Stomach (tissue), 8 donors: ENCODE measurements at regions not wholly inside any gene's neighbourhood (a gene's known extent, or its start where the extent isn't known, plus 50 kb on each side); places are given as distances from the start of the nearest gene placed in this dataset.

ENCODE experiments used
- DNase-seq, 2 donors: peaks; one replicate each; pipeline versions ENCODE4 v3.0.0 to v3.0.0-alpha.2; 2013 to 2019
- H3K27ac ChIP-seq, 5 donors: fragments of 200-600 bp in 4 of 5; sonication (generic) in 4 of 5; one replicate each; pipeline ENCODE4 v1.5.1; 2013 to 2019; ENCODE audit warnings: mild to moderate bottlenecking in 1 of 5, moderate library complexity in 1 of 5
- H3K27me3 ChIP-seq, 3 donors: fragments of 200-600 bp; sonication (generic); one replicate each; pipeline ENCODE4 v1.5.1; 2017 to 2019; ENCODE audit warnings: mixed run types in 1 of 3
- H3K36me3 ChIP-seq, 4 donors: fragments of 200-600 bp; sonication (generic); 1 replicate in 3 of 4; 2 replicates in 1 of 4; pipeline ENCODE4 v1.5.1; 2016 to 2019
- H3K4me1 ChIP-seq, 4 donors: fragments of 200-600 bp; sonication (generic); one replicate each; pipeline ENCODE4 v1.5.1; 2016 to 2019
- H3K4me3 ChIP-seq, 4 donors: fragments of 200-600 bp; sonication (generic) in 3 of 4; one replicate each; pipeline ENCODE4 v1.5.1; 2016 to 2019; ENCODE audit warnings: mild to moderate bottlenecking in 1 of 4
- H3K9me3 ChIP-seq, 4 donors: fragments of 200-600 bp; sonication (generic); one replicate each; pipeline ENCODE4 v1.5.1; 2016 to 2019
- EP300 ChIP-seq: sonication (generic); formaldehyde crosslinking; IDR thresholded peaks from one replicate; pipeline ENCODE4 v1.6.1; 2017; ENCODE audit warnings: antibody characterized with exemption
- POLR2A ChIP-seq, 4 donors: fragments of 450-650 bp; IDR thresholded peaks; one replicate each; pipeline ENCODE4 v1.6.1; 2016; ENCODE audit warnings: antibody characterized with exemption in 4 of 4, control low read depth in 2 of 4, mild to moderate bottlenecking in 1 of 4, moderate library complexity in 1 of 4
- POLR2AphosphoS5 ChIP-seq, 3 donors: sonication (generic); formaldehyde crosslinking; IDR thresholded peaks; one replicate each; pipeline ENCODE4 v1.6.1; 2016; ENCODE audit warnings: antibody characterized with exemption in 3 of 3
- WGBS, 5 donors: extraction: QIAGEN DNeasy Blood & Tissue Kit in 3 of 5; methylation state at CpG; one replicate each; pipeline versions ENCODE4 v1.1.5 to v1.1.7; 2013 to 2018; 5-methylcytosine and 5-hydroxymethylcytosine counted together
- intact Hi-C: fragments of 100-400 bp; cut with DNase I; formaldehyde crosslinking; loops from one replicate; pipeline ENCODE4 v1.15.1; 2023; ENCODE audit warnings: low total_unique reads
- TF ChIP-seq, protein P1 (sequence below), 7 experiments: fragments of 450-650 bp in 4 of 7; fragments of 200-600 bp in 3 of 7; sonication (generic) in 3 of 7; IDR thresholded peaks; one replicate each; pipeline ENCODE4 v1.5.1; 2016 to 2019; ENCODE audit warnings: antibody characterized with exemption in 7 of 7, control low read depth in 2 of 7, mild to moderate bottlenecking in 1 of 7
- donor health status: healthy with polysubstance abuse.
- donor health status: Bipolar disorder and iron deficiency.
- donor health status: healthy.

DNA sequence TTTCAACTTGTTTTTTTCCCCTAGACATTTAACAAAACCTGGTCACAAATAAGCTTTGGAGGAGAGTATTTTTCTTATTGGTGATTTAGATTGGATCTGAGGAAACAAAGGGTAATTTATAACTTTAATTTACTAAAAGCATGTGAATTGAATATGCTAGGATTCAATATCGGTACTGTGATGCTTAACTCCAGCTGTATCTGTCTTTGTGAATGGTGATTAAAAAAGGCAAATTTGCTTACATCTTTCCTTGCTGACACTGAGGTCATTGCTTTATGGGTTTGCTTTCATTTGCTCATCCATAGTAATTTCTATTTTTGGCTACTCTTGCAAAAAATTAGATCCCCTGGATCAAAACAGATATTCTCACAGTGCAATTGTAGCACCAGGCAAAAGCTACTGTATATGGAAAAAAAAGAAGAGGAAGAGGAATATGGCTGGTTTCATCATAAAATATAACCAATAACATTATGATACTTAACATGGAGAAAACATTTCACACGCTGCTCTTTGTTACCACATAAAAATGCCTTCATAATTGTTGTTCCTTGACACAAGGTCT lies 832.0 kb upstream of the ZEB2 start:
- H3K9me3 ChIP-seq = no peaks in the 10 kb centered on the region
- TF ChIP-seq, protein P1, sequence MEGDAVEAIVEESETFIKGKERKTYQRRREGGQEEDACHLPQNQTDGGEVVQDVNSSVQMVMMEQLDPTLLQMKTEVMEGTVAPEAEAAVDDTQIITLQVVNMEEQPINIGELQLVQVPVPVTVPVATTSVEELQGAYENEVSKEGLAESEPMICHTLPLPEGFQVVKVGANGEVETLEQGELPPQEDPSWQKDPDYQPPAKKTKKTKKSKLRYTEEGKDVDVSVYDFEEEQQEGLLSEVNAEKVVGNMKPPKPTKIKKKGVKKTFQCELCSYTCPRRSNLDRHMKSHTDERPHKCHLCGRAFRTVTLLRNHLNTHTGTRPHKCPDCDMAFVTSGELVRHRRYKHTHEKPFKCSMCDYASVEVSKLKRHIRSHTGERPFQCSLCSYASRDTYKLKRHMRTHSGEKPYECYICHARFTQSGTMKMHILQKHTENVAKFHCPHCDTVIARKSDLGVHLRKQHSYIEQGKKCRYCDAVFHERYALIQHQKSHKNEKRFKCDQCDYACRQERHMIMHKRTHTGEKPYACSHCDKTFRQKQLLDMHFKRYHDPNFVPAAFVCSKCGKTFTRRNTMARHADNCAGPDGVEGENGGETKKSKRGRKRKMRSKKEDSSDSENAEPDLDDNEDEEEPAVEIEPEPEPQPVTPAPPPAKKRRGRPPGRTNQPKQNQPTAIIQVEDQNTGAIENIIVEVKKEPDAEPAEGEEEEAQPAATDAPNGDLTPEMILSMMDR (IDR thresholded peaks at IDR 0.05) = no peak
- TF ChIP-seq POLR2AphosphoS5 (IDR thresholded peaks at IDR 0.05) (no peak), POLR2A (IDR thresholded peaks at IDR 0.05) (no peak), EP300 (no peak)
- intact Hi-C loops = no loop called here
- H3K36me3 ChIP-seq = no peaks in the 10 kb centered on the region
- no peak for DNase-seq
- H3K27me3 ChIP-seq = no peaks in the 10 kb centered on the region
- no peak overlapping the region for H3K4me3 ChIP-seq
- no peaks in the 10 kb centered on the region for H3K4me1 ChIP-seq
- 81 to 90% (median 88%) methylated on average over 2 of the region's 2 CpGs for WGBS, 5 donors
- H3K27ac ChIP-seq = no peak overlapping the region

DNA sequence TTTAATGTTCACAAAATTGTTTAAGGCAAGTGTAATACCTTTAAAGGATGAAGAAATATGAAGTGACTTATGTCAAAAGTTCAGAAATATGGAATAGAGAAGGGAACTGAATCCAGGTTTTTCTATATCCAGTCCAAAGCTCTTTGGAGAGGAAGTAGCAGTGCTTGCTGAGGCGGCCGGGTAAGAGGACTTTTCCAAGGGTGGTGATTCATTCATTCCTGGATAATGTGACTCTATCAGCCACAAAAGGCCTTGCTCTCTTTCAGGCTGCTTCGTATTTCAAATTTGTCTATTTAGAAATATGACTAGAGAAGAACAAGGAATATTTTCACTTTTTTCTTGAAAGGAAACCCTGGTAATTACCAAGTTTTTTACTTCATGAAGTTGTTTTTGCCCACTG lies 830.1 kb upstream of the ZEB2 start:
- intact Hi-C loops = no loop called here
- TF ChIP-seq POLR2AphosphoS5 (IDR thresholded peaks at IDR 0.05) (no peak), POLR2A (IDR thresholded peaks at IDR 0.05) (no peak), EP300 (no peak)
- TF ChIP-seq, protein P1 (IDR thresholded peaks at IDR 0.05) = no peak
- no peaks in the 10 kb centered on the region for H3K9me3 ChIP-seq

DNA sequence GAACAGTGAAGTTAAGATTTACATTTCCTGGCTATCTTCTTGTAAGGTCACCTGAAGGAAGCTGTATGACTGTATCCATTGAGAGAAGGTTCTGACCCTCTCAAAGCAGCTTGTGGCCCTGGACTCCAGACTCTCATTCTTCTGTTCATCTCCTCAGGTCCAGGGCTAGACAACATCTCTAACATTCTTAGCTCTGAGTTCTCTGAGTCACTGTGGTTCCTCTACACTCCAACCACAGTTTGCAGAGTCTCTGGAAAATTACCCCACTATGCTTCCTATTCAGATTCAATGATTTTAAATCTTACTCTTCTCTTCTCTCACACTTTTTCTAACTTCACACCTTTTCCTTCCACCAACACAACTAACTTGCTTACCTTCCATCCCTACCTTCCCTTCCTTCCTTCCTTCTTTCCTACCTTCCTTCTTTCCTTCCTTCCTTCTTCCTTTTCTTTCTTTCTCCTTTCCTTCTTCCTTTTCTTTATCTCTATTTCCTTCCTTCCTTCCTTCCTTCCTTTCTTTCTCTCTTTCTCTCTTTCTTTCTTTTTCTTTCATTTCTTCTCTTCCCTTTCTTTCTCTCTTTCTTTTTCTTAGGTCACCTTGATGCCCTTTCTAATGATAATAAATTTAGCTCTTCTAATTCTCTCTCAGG lies 824.3 kb upstream of the ZEB2 start:
- no peak overlapping the region for H3K27ac ChIP-seq
- no peaks in the 10 kb centered on the region for H3K27me3 ChIP-seq
- intact Hi-C loops = no loop called here
- H3K4me1 ChIP-seq = no peaks in the 10 kb centered on the region
- no peak overlapping the region for H3K4me3 ChIP-seq
- no peak for DNase-seq
- no peak for TF ChIP-seq EP300
- TF ChIP-seq POLR2A (IDR thresholded peaks at IDR 0.05) = no peak
- TF ChIP-seq, protein P1 (IDR thresholded peaks at IDR 0.05) = no peak
- no peak for TF ChIP-seq POLR2AphosphoS5 (IDR thresholded peaks at IDR 0.05)
- no peaks in the 10 kb centered on the region for H3K36me3 ChIP-seq
- no peaks in the 10 kb centered on the region for H3K9me3 ChIP-seq

More for the DNA sequence above, 830.1 kb upstream of the ZEB2 start:
- DNase-seq = no peak
- 78 to 87% (median 82%) methylated on average over 3 of the region's 3 CpGs for WGBS, 5 donors
- no peak overlapping the region for H3K27ac ChIP-seq
- no peaks in the 10 kb centered on the region for H3K27me3 ChIP-seq
- H3K36me3 ChIP-seq = no peaks in the 10 kb centered on the region
- no peaks in the 10 kb centered on the region for H3K4me1 ChIP-seq
- H3K4me3 ChIP-seq = no peak overlapping the region

DNA sequence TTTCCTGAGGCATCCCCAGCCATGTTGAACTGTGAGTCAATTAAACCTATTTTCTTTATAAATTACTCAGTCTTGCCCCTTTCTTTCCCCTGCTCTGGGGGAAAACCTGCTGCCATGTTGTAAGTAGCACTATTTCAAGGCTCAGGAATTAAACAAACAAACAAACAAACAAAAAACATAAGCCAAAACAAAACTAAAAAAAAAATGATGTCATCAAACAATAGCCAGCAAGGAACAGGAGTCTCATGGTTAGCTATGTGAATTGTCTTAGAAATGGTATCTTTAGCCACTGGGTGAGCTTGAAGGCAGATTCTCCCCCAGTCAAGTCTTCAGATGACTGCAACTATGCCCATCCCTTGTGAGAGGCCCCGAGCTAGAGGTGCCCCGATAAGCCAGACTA lies 823.4 kb upstream of the ZEB2 start:
- Histone ChIP-seq H3K4me3 (no peak overlapping the region), H3K27ac (no peak overlapping the region), H3K9me3 (no peaks in the 10 kb centered on the region), H3K27me3 (no peaks in the 10 kb centered on the region), H3K36me3 (no peaks in the 10 kb centered on the region), H3K4me1 (no peaks in the 10 kb centered on the region)
- intact Hi-C loops = no loop called here
- no peak for DNase-seq
- 42 to 67% (median 61%) methylated on average over 2 of the region's 2 CpGs for WGBS, 5 donors
- no peak for TF ChIP-seq POLR2A (IDR thresholded peaks at IDR 0.05)
- no peak for TF ChIP-seq POLR2AphosphoS5 (IDR thresholded peaks at IDR 0.05)
- TF ChIP-seq EP300 = no peak
- TF ChIP-seq, protein P1 (IDR thresholded peaks at IDR 0.05) = no peak
